NCI-H1930 (cell line): ENCODE measurements at regions not wholly inside any gene's neighbourhood (a gene's known extent, or its start where the extent isn't known, plus 50 kb on each side); places are given as distances from the start of the nearest gene placed in this dataset.

Source experiments
- DNase-seq, 2 experiments: peaks; one replicate each; lab custom pipeline; 2025; lab: John Stamatoyannopoulos, UW

GRCh38 chr1:112264010-112264409 lies 132.0 kb upstream of the CTTNBP2NL start:
- no peak for DNase-seq

GRCh38 chr1:112264553-112264952 lies 131.5 kb upstream of the CTTNBP2NL start:
- no peak for DNase-seq

GRCh38 chr1:112265931-112266330 lies 130.1 kb upstream of the CTTNBP2NL start:
- DNase-seq: no peak

GRCh38 chr1:112267206-112267605 lies 128.8 kb upstream of the CTTNBP2NL start:
- no peak for DNase-seq

- DNase-seq: no peak
Measured at GRCh38 chr1:112267929-112268328, 128.1 kb upstream of the CTTNBP2NL start.

GRCh38 chr1:112268408-112268807 lies 127.6 kb upstream of the CTTNBP2NL start:
- no peak for DNase-seq

- DNase-seq: no peak
Measured at GRCh38 chr1:112271270-112271669, 124.7 kb upstream of the CTTNBP2NL start.

- DNase-seq: no peak
Measured at GRCh38 chr1:112272101-112272772, 123.8 kb upstream of the CTTNBP2NL start.

- no peak for DNase-seq
Measured at GRCh38 chr1:112284796-112285195, 111.2 kb upstream of the CTTNBP2NL start.

GRCh38 chr1:112285316-112285715 lies 110.7 kb upstream of the CTTNBP2NL start:
- no peak for DNase-seq

GRCh38 chr1:112285746-112286145 lies 110.3 kb upstream of the CTTNBP2NL start:
- no peak for DNase-seq

GRCh38 chr1:112296908-112297307 lies 99.1 kb upstream of the CTTNBP2NL start:
- DNase-seq: no peak

- no peak for DNase-seq
Measured at GRCh38 chr1:112297536-112297935, 98.5 kb upstream of the CTTNBP2NL start.

- peak in 1 of 2 experiments; percentile 13 for DNase-seq
Measured at GRCh38 chr1:112298558-112298957, 97.5 kb upstream of the CTTNBP2NL start.

GRCh38 chr1:112304126-112304525 lies 91.9 kb upstream of the CTTNBP2NL start:
- no peak for DNase-seq

GRCh38 chr1:112304612-112305011 lies 91.4 kb upstream of the CTTNBP2NL start:
- no peak for DNase-seq

- DNase-seq: no peak
Measured at GRCh38 chr1:112307930-112308591, 88.0 kb upstream of the CTTNBP2NL start.

- DNase-seq: no peak
Measured at GRCh38 chr1:112308716-112309115, 87.3 kb upstream of the CTTNBP2NL start.

- DNase-seq: no peak
Measured at GRCh38 chr1:112309499-112309898, 86.5 kb upstream of the CTTNBP2NL start.

GRCh38 chr1:112312315-112312714 lies 83.7 kb upstream of the CTTNBP2NL start:
- DNase-seq: no peak

GRCh38 chr1:112312879-112313278 lies 83.1 kb upstream of the CTTNBP2NL start:
- no peak for DNase-seq

- no peak for DNase-seq
Measured at GRCh38 chr1:112316254-112316913, 79.6 kb upstream of the CTTNBP2NL start.

GRCh38 chr1:112317140-112317539 lies 78.9 kb upstream of the CTTNBP2NL start:
- no peak for DNase-seq
